Fibroblast of villous mesenchyme (primary cell): ENCODE measurements at regions not wholly inside any gene's neighbourhood (a gene's known extent, or its start where the extent isn't known, plus 50 kb on each side); places are given as distances from the start of the nearest gene placed in this dataset.

ENCODE experiments used
- DNase-seq: peaks from one replicate; pipeline ENCODE4 v3.0.0-alpha.2; 2010; ENCODE audit warnings: low read depth
- H3K4me3 ChIP-seq: 2 replicates; pipeline ENCODE4 v1.5.1; 2011; ENCODE audit warnings: low read depth, mild to moderate bottlenecking, low read length
- CTCF ChIP-seq: IDR thresholded peaks from 2 replicates; pipeline ENCODE4 v1.5.1; 2012; ENCODE audit warnings: low read depth, mild to moderate bottlenecking, low read length; ENCODE audit not compliant: insufficient read depth

- no peak overlapping the region for H3K4me3 ChIP-seq
- TF ChIP-seq CTCF = no peak
- no peak for DNase-seq
Measured at GRCh38 chr11:103541186-103541795, 432.1 kb downstream of the DYNC2H1 start.

GRCh38 chr11:103542851-103543250 is 433.6 kb downstream of the DYNC2H1 start:
- H3K4me3 ChIP-seq = no peak overlapping the region
- no peak for TF ChIP-seq CTCF
- no peak for DNase-seq

DNA sequence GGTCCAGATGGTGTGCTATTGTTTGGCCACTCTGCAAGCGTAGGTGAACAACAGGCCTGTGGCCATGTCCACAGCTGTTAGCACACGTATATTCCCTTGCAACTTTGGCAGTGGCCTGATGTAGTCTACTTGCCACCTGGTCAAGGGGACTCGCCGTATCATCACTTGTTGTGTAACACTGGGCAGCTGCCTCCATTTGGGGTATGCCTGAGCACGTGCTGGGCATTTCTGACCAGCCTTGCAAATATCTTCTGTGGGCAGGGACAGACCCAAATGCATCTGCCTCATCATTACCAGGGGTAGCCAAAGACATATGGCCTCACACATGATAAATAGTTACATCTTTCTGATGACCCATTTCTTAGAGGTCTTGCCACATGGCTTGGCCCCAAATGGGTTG is 434.2 kb downstream of the DYNC2H1 start:
- no peak for TF ChIP-seq CTCF

GRCh38 chr11:103544874-103545273 is 435.6 kb downstream of the DYNC2H1 start:
- no peak for TF ChIP-seq CTCF
- no peak for DNase-seq
- H3K4me3 ChIP-seq = no peak overlapping the region

More for the DNA sequence above, 434.2 kb downstream of the DYNC2H1 start:
- DNase-seq = no peak
- no peak overlapping the region for H3K4me3 ChIP-seq

DNA sequence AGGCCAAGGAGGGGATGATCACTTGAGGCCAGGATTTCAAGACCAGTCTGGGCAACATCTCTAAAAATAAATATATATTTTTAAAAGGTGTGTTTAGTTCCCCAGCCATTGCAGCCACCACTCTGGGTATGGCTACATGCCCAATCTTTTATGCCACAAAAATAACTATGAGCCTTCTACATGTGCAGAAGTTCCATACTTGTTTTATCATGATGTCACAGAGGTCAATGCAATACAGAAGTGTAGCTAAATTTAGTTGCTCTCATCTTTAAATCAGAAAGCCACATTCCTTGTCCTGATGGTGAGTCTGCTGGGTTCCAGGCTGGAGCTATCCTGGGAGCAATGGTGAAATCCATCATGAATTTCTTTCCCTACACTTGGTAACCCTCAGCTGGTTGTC is 436.3 kb downstream of the DYNC2H1 start:
- no peak overlapping the region for H3K4me3 ChIP-seq
- no peak for DNase-seq
- no peak for TF ChIP-seq CTCF

DNA sequence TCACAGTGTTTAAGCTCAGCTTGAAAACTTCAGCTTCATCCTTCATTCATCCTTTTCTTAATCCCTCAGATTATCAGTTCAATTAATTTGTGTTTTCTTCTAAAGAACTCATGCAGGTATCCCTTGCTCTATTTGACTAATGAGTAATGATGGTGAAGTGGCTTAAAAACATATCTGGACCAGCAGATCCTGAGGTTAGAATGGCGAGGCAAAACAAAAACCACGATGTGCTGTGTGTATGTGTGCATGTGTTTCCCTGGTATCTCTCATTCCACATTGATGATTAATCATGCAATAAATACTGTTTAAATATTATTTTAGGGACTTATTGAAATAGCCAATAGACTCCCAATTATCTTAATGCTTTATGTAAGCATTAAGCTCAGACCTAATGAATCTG is 437.0 kb downstream of the DYNC2H1 start:
- no peak for DNase-seq
- no peak overlapping the region for H3K4me3 ChIP-seq
- TF ChIP-seq CTCF = no peak

GRCh38 chr11:103547024-103547423 is 437.8 kb downstream of the DYNC2H1 start:
- DNase-seq = no peak
- TF ChIP-seq CTCF = no peak
- H3K4me3 ChIP-seq = no peak overlapping the region
